ENCODE measurements at regions not wholly inside any gene's neighbourhood (a gene's known extent, or its start where the extent isn't known, plus 50 kb on each side); places are given as distances from the start of the nearest gene placed in this dataset.

DNA sequence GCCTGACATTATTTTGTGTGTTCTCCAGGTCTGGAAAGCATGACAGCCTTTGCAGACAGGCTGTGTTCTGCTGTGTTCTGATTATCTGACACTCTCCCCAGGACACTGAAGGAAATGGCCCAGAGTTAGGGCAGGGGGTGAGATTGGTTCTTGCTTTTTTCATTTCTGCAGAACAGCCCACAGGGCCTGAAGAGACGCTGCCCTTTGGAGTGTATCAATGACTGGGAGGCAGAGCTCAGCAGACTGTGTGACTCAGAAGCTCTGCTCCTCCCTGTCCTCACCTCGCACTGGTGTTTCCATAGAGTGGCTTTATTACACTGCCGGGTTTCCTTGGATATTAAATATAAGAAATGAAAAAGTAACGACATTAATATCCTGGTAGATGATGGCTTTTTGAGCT lies 523.6 kb downstream of the NTRK3 start:
- TF ChIP-seq, protein P1, sequence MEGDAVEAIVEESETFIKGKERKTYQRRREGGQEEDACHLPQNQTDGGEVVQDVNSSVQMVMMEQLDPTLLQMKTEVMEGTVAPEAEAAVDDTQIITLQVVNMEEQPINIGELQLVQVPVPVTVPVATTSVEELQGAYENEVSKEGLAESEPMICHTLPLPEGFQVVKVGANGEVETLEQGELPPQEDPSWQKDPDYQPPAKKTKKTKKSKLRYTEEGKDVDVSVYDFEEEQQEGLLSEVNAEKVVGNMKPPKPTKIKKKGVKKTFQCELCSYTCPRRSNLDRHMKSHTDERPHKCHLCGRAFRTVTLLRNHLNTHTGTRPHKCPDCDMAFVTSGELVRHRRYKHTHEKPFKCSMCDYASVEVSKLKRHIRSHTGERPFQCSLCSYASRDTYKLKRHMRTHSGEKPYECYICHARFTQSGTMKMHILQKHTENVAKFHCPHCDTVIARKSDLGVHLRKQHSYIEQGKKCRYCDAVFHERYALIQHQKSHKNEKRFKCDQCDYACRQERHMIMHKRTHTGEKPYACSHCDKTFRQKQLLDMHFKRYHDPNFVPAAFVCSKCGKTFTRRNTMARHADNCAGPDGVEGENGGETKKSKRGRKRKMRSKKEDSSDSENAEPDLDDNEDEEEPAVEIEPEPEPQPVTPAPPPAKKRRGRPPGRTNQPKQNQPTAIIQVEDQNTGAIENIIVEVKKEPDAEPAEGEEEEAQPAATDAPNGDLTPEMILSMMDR (IDR thresholded peaks at IDR 0.05), result no peak
- no peak for TF ChIP-seq POLR2AphosphoS5 (IDR thresholded peaks at IDR 0.05)
- no peak for TF ChIP-seq POLR2A (IDR thresholded peaks at IDR 0.05)
- no peak for TF ChIP-seq EP300 (IDR thresholded peaks at IDR 0.05)
